C4-2B (cell line): ENCODE measurements at regions not wholly inside any gene's neighbourhood (a gene's known extent, or its start where the extent isn't known, plus 50 kb on each side); places are given as distances from the start of the nearest gene placed in this dataset.
"Not testable (repeated sequence)": the region's sequence is repeated elsewhere in the genome, so short reads cannot be mapped to it uniquely, and the experiment has no call there.

Experiments
- H3K27ac ChIP-seq: fragments of 450-650 bp; 2 replicates; pipeline ENCODE4 v1.5.1; 2017
- CTCF ChIP-seq: fragments of 450-650 bp; conservative IDR thresholded peaks from 2 replicates; pipeline ENCODE4 v1.5.1; 2017; ENCODE audit warnings: mild to moderate bottlenecking
- ZFX ChIP-seq: fragments of 450-650 bp; IDR thresholded peaks from 2 replicates; pipeline ENCODE4 v1.6.1; 2017

GRCh38 chr7:153188161-153188560 lies 428.6 kb downstream of the ACTR3B start:
- TF ChIP-seq ZFX (no peak), CTCF (no peak)
- no peak overlapping the region for H3K27ac ChIP-seq

- TF ChIP-seq ZFX (no peak), CTCF (no peak)
- no peak overlapping the region for H3K27ac ChIP-seq
Observed at GRCh38 chr7:153188630-153189029, 429.1 kb downstream of the ACTR3B start.

- H3K27ac ChIP-seq = no peak overlapping the region; the same call in 1 of the 2 replicates
- no peak for TF ChIP-seq CTCF
- TF ChIP-seq ZFX = no peak
Observed at GRCh38 chr7:153190452-153190851, 430.9 kb downstream of the ACTR3B start.

- no peak for TF ChIP-seq CTCF
- TF ChIP-seq ZFX = no peak
- H3K27ac ChIP-seq = no peak overlapping the region; the same call in 1 of the 2 replicates
Observed at GRCh38 chr7:153190986-153191385, 431.4 kb downstream of the ACTR3B start.

- TF ChIP-seq CTCF (peak; percentile 96), ZFX (no peak)
- no peak overlapping the region for H3K27ac ChIP-seq
Observed at GRCh38 chr7:153193144-153193595, 433.6 kb downstream of the ACTR3B start.

GRCh38 chr7:153217032-153217431 lies 457.5 kb downstream of the ACTR3B start:
- H3K27ac ChIP-seq = no peak overlapping the region

GRCh38 chr7:153224890-153225289 lies 465.3 kb downstream of the ACTR3B start:
- TF ChIP-seq ZFX = no peak
- TF ChIP-seq CTCF = no peak
- no peak overlapping the region for H3K27ac ChIP-seq

More at GRCh38 chr7:153217032-153217431, 457.5 kb downstream of the ACTR3B start:
- TF ChIP-seq ZFX = no peak
- TF ChIP-seq CTCF = no peak

- not testable (repeated sequence) for H3K27ac ChIP-seq
Observed at GRCh38 chr7:153245136-153245535, 485.6 kb downstream of the ACTR3B start.
